Heart left ventricle (tissue), 13 donors: ENCODE measurements at regions not wholly inside any gene's neighbourhood (a gene's known extent, or its start where the extent isn't known, plus 50 kb on each side); places are given as distances from the start of the nearest gene placed in this dataset.

Experiments
- CTCF ChIP-seq, 12 donors: fragments of 200-600 bp; sonication (generic) in 4 of 12; IDR thresholded peaks; one replicate each; pipeline versions ENCODE4 v1.5.0 to v1.8.0; 2018 to 2022; ENCODE audit warnings: antibody characterized with exemption in 12 of 12, mild to moderate bottlenecking in 5 of 12
- POLR2A ChIP-seq, 2 donors: fragments of 450-650 bp; IDR thresholded peaks; one replicate each; pipeline ENCODE4 v1.6.1; 2017; ENCODE audit warnings: antibody characterized with exemption in 2 of 2, mild to moderate bottlenecking in 2 of 2, moderate library complexity in 2 of 2
- donor health status: ischemic (EF 13 %, LVEDD 7.1; RV severe dilation, severe dysfunction).
- donor health status: DM: no; HTN: yes; CAD: no.
- donor health status: DM: no; HTN: no; CAD: no.
- donor health status: ischemic (EF 25% LVEDD 6.9; RV normal size, moderate dysfunction).
- donor health status: ischemic (EF 25% LVEDD 5.7; RV mildly dilated, moderate dysfunction).
- donor health status: ischemic (EF 35%, LVEDD 5.7; RV mildly dilated, moderate dysfunction).
- donor health status: nonischemic (EF 11% LVEDD 7.7; RV severe dilation, severe dysfunction).
- donor health status: DM: yes; HTN: yes; CAD: no.
- donor health status: PGD.
- donor health status: ischemic (EF 29% LVEDD 5.4; RV normal size, mild dysfunction).
- donor health status: nonischemic (EF 23%, LVEDD 6.1; RV moderate dilation, normal function).

- TF ChIP-seq CTCF (IDR thresholded peaks at IDR 0.05) (no peak), POLR2A (IDR thresholded peaks at IDR 0.05) (no peak)
These were observed 229.7 kb downstream of the TTC6 start for GRCh38 chr14:37824939-37825712.
